ENCODE measurements at regions not wholly inside any gene's neighbourhood (a gene's known extent, or its start where the extent isn't known, plus 50 kb on each side); places are given as distances from the start of the nearest gene placed in this dataset.

DNA sequence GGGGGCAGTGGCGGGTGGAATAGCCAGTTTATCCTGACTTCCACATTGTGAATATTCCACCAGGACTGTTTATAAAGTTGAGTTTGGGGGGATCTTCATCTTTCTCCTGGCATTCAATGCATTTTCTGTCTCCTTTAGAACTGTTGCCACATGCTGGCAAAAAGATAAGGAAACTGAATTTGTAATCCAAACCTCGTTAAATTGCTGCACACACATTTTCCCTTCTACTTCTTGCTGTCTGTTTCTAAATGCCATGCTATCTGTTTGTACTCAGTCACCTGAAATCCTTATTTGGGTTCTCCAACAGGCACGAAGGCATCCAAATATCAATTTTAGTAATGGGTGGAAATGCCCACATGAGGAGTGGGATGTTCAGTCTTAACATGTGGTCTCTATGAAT lies 180.2 kb upstream of the CCN2 start:
- TF ChIP-seq CTCF (IDR thresholded peaks at IDR 0.05) (no peak), POLR2A (IDR thresholded peaks at IDR 0.05) (no peak), POLR2AphosphoS5 (IDR thresholded peaks at IDR 0.05) (no peak), EP300 (IDR thresholded peaks at IDR 0.05) (no peak)

All from gastroesophageal sphincter (tissue), 3 donors.